ENCODE measurements at regions not wholly inside any gene's neighbourhood (a gene's known extent, or its start where the extent isn't known, plus 50 kb on each side); places are given as distances from the start of the nearest gene placed in this dataset.

- no peak overlapping the region for H3K4me3 ChIP-seq (ENCODE audit: low read depth, low read length)
Measured at GRCh38 chr2:121110924-121111323, 174.1 kb downstream of the TFCP2L1 start.

GRCh38 chr2:121118951-121119350, 166.1 kb downstream of the TFCP2L1 start:
- DNase-seq (ENCODE audit: low read depth) = no peak
- no peaks in the 10 kb centered on the region for H3K36me3 ChIP-seq (ENCODE audit: control insufficient read depth, insufficient read depth, low read length)
- TF ChIP-seq CTCF (IDR thresholded peaks at IDR 0.05; ENCODE audit: insufficient read depth, low read length, poor library complexity, severe bottlenecking) = no peak
- H3K27me3 ChIP-seq (ENCODE audit: control insufficient read depth, insufficient read depth, low read length) = peaks cover 3% of the 10 kb centered on the region
- H3K4me3 ChIP-seq (ENCODE audit: low read depth, low read length) = no peak overlapping the region

More at GRCh38 chr2:121110924-121111323, 174.1 kb downstream of the TFCP2L1 start:
- DNase-seq (ENCODE audit: low read depth) = no peak
- TF ChIP-seq CTCF (IDR thresholded peaks at IDR 0.05; ENCODE audit: insufficient read depth, low read length, poor library complexity, severe bottlenecking) = no peak
- no peaks in the 10 kb centered on the region for H3K36me3 ChIP-seq (ENCODE audit: control insufficient read depth, insufficient read depth, low read length)
- no peaks in the 10 kb centered on the region for H3K27me3 ChIP-seq (ENCODE audit: control insufficient read depth, insufficient read depth, low read length)

- H3K4me3 ChIP-seq (ENCODE audit: low read depth, low read length) = no peak overlapping the region
- no peaks in the 10 kb centered on the region for H3K36me3 ChIP-seq (ENCODE audit: control insufficient read depth, insufficient read depth, low read length)
- H3K27me3 ChIP-seq (ENCODE audit: control insufficient read depth, insufficient read depth, low read length) = peaks cover 8% of the 10 kb centered on the region
- DNase-seq (ENCODE audit: low read depth) = no peak
- no peak for TF ChIP-seq CTCF (IDR thresholded peaks at IDR 0.05; ENCODE audit: insufficient read depth, low read length, poor library complexity, severe bottlenecking)
Measured at GRCh38 chr2:121120411-121120810, 164.6 kb downstream of the TFCP2L1 start.

- TF ChIP-seq CTCF (IDR thresholded peaks at IDR 0.05; ENCODE audit: insufficient read depth, low read length, poor library complexity, severe bottlenecking) = no peak
- no peak for DNase-seq (ENCODE audit: low read depth)
- Histone ChIP-seq H3K27me3 (ENCODE audit: control insufficient read depth, insufficient read depth, low read length) (peaks cover 8% of the 10 kb centered on the region), H3K4me3 (ENCODE audit: low read depth, low read length) (no peak overlapping the region), H3K36me3 (ENCODE audit: control insufficient read depth, insufficient read depth, low read length) (no peaks in the 10 kb centered on the region)
Measured at GRCh38 chr2:121120991-121121390, 164.0 kb downstream of the TFCP2L1 start.

- H3K27me3 ChIP-seq (ENCODE audit: control insufficient read depth, insufficient read depth, low read length) = peaks cover 8% of the 10 kb centered on the region
- TF ChIP-seq CTCF (IDR thresholded peaks at IDR 0.05; ENCODE audit: insufficient read depth, low read length, poor library complexity, severe bottlenecking) = no peak
- no peaks in the 10 kb centered on the region for H3K36me3 ChIP-seq (ENCODE audit: control insufficient read depth, insufficient read depth, low read length)
- H3K4me3 ChIP-seq (ENCODE audit: low read depth, low read length) = no peak overlapping the region
- no peak for DNase-seq (ENCODE audit: low read depth)
Measured at GRCh38 chr2:121121661-121122060, 163.3 kb downstream of the TFCP2L1 start.

- no peak for DNase-seq (ENCODE audit: low read depth)
- no peak for TF ChIP-seq CTCF (IDR thresholded peaks at IDR 0.05; ENCODE audit: insufficient read depth, low read length, poor library complexity, severe bottlenecking)
- Histone ChIP-seq H3K4me3 (ENCODE audit: low read depth, low read length) (no peak overlapping the region), H3K36me3 (ENCODE audit: control insufficient read depth, insufficient read depth, low read length) (no peaks in the 10 kb centered on the region), H3K27me3 (ENCODE audit: control insufficient read depth, insufficient read depth, low read length) (peaks cover 11% of the 10 kb centered on the region)
Measured at GRCh38 chr2:121123268-121123667, 161.7 kb downstream of the TFCP2L1 start.

Measured in kidney epithelial cell (primary cell).